HEK293 (cell line): ENCODE measurements at regions not wholly inside any gene's neighbourhood (a gene's known extent, or its start where the extent isn't known, plus 50 kb on each side); places are given as distances from the start of the nearest gene placed in this dataset.

ENCODE experiments used
- CTCF ChIA-PET: fragments of 350-600 bp; formaldehyde crosslinking; extraction: SDS; loops from one replicate; lab custom pipeline; 2021; ENCODE audit warnings: antibody characterized with exemption; lab: Yijun Ruan, JAX
- POLR2A ChIA-PET: fragments of 300-600 bp; formaldehyde crosslinking; extraction: SDS; loops from one replicate; lab custom pipeline; 2020; ENCODE audit warnings: antibody characterized with exemption, inconsistent platforms; lab: Yijun Ruan, JAX
- H3K27ac ChIP-seq: fragments of 200-500 bp; sonication (Bioruptor generic); 2 replicates; pipeline ENCODE4 v1.5.1; 2014; ENCODE audit warnings: low read depth, low read length, control low read depth, inconsistent platforms; ENCODE audit errors: extremely low read depth
- H3K36me3 ChIP-seq, 2 experiments: fragments of 200-500 bp in 1 of 2; sonication (Bioruptor generic) in 1 of 2; 1 replicate in 1 of 2; 2 replicates in 1 of 2; pipeline ENCODE4 v1.5.1; 2014 to 2017; ENCODE audit warnings: inconsistent platforms in 2 of 2, low read length in 2 of 2; ENCODE audit not compliant: control insufficient read depth in 2 of 2, insufficient read depth in 1 of 2
- H3K4me1 ChIP-seq: fragments of 200-500 bp; sonication (Bioruptor generic); 2 replicates; pipeline ENCODE4 v1.5.1; 2014; ENCODE audit warnings: mild to moderate bottlenecking, low read length, inconsistent platforms; ENCODE audit not compliant: control insufficient read depth, insufficient read depth
- H3K4me3 ChIP-seq: 2 replicates; pipeline ENCODE4 v1.5.1; 2011; ENCODE audit warnings: low read depth, mild to moderate bottlenecking, control low read depth, low read length, moderate library complexity
- H3K9me3 ChIP-seq: fragments of 200-500 bp; sonication (Bioruptor generic); 2 replicates; pipeline ENCODE4 v1.5.1; 2014; ENCODE audit warnings: low read depth, low read length, inconsistent platforms; ENCODE audit not compliant: control insufficient read depth, insufficient read depth
- AEBP2 ChIP-seq: fragments of 450-650 bp; formaldehyde crosslinking; IDR thresholded peaks from 2 replicates; pipeline ENCODE4 v1.5.1; 2016; ENCODE audit warnings: missing biosample characterization, missing genetic modification characterization, borderline replicate concordance
- GLI4 ChIP-seq: fragments of 450-650 bp; formaldehyde crosslinking; IDR thresholded peaks from 2 replicates; pipeline ENCODE4 v1.5.1; 2016; ENCODE audit warnings: missing biosample characterization, missing genetic modification characterization
- OVOL3 ChIP-seq: fragments of 450-650 bp; formaldehyde crosslinking; IDR thresholded peaks from 2 replicates; pipeline ENCODE4 v1.5.1; 2016; ENCODE audit warnings: missing biosample characterization, missing genetic modification characterization
- SCRT1 ChIP-seq: fragments of 450-650 bp; formaldehyde crosslinking; IDR thresholded peaks from 2 replicates; pipeline ENCODE4 v1.5.1; 2016; ENCODE audit warnings: missing biosample characterization, missing genetic modification characterization, borderline replicate concordance
- TSHZ1 ChIP-seq: fragments of 450-650 bp; formaldehyde crosslinking; IDR thresholded peaks from 2 replicates; pipeline ENCODE4 v1.5.1; 2016; ENCODE audit warnings: missing biosample characterization, missing genetic modification characterization, borderline replicate concordance
- WT1 ChIP-seq: fragments of 450-650 bp; formaldehyde crosslinking; IDR thresholded peaks from 2 replicates; pipeline ENCODE4 v1.5.1; 2016; ENCODE audit warnings: missing biosample characterization, missing genetic modification characterization
- ZBTB11 ChIP-seq: fragments of 450-650 bp; formaldehyde crosslinking; conservative IDR thresholded peaks from 2 replicates; pipeline ENCODE4 v1.5.1; 2016; ENCODE audit warnings: low read depth, missing biosample characterization, missing genetic modification characterization
- ZBTB8A ChIP-seq: fragments of 450-650 bp; formaldehyde crosslinking; IDR thresholded peaks from 2 replicates; pipeline ENCODE4 v1.5.1; 2016; ENCODE audit warnings: missing biosample characterization, missing genetic modification characterization
- ZFP69B ChIP-seq: fragments of 450-650 bp; formaldehyde crosslinking; IDR thresholded peaks from 2 replicates; pipeline ENCODE4 v1.5.1; 2016; ENCODE audit warnings: missing biosample characterization, missing genetic modification characterization
- ZNF133 ChIP-seq: fragments of 450-650 bp; formaldehyde crosslinking; IDR thresholded peaks from 2 replicates; pipeline ENCODE4 v1.5.1; 2016; ENCODE audit warnings: missing biosample characterization, missing genetic modification characterization
- ZNF174 ChIP-seq: fragments of 450-650 bp; formaldehyde crosslinking; IDR thresholded peaks from 2 replicates; pipeline ENCODE4 v1.5.0; 2017; ENCODE audit warnings: missing biosample characterization, mild to moderate bottlenecking, missing genetic modification characterization
- ZNF184 ChIP-seq: fragments of 450-650 bp; IDR thresholded peaks from 2 replicates; pipeline ENCODE4 v1.5.1; 2018; ENCODE audit warnings: missing biosample characterization, mild to moderate bottlenecking, missing genetic modification characterization
- ZNF211 ChIP-seq: fragments of 450-650 bp; formaldehyde crosslinking; IDR thresholded peaks from 2 replicates; pipeline ENCODE4 v1.5.1; 2016; ENCODE audit warnings: low read depth, missing biosample characterization, missing genetic modification characterization
- ZNF248 ChIP-seq: fragments of 450-650 bp; formaldehyde crosslinking; IDR thresholded peaks from 2 replicates; pipeline ENCODE4 v1.5.1; 2017; ENCODE audit warnings: missing biosample characterization, missing genetic modification characterization
- ZNF585B ChIP-seq: fragments of 450-650 bp; formaldehyde crosslinking; IDR thresholded peaks from 2 replicates; pipeline ENCODE4 v1.5.1; 2016; ENCODE audit warnings: missing biosample characterization, missing genetic modification characterization
- ZNF658 ChIP-seq: fragments of 450-650 bp; formaldehyde crosslinking; IDR thresholded peaks from 2 replicates; pipeline ENCODE4; 2016; ENCODE audit warnings: missing biosample characterization, missing genetic modification characterization
- ZNF76 ChIP-seq: fragments of 450-650 bp; formaldehyde crosslinking; IDR thresholded peaks from 2 replicates; pipeline ENCODE4; 2016; ENCODE audit warnings: low read depth, missing biosample characterization, missing genetic modification characterization, borderline replicate concordance
- ZNF785 ChIP-seq: fragments of 450-650 bp; formaldehyde crosslinking; IDR thresholded peaks from 2 replicates; pipeline ENCODE4 v1.5.1; 2016; ENCODE audit warnings: missing biosample characterization, missing genetic modification characterization
- ZSCAN23 ChIP-seq: fragments of 450-650 bp; formaldehyde crosslinking; IDR thresholded peaks from 2 replicates; pipeline ENCODE4 v1.5.1; 2016; ENCODE audit warnings: missing biosample characterization, missing genetic modification characterization

GRCh38 chr5:166493612-166494011 lies 1797.8 kb upstream of the WWC1 start:
- CTCF ChIA-PET: no interaction called here
- Histone ChIP-seq H3K4me1 (no peaks in the 10 kb centered on the region), H3K4me3 (no peak overlapping the region), H3K27ac (no peak overlapping the region), H3K9me3 (no peaks in the 10 kb centered on the region), H3K36me3 (no peaks in the 10 kb centered on the region)
- TF ChIP-seq ZNF785 (tag by site-specific recombination) (no peak), ZNF133 (tag by site-specific recombination) (no peak), ZNF174 (tag by site-specific recombination) (no peak), ZNF76 (tag by site-specific recombination) (no peak), WT1 (no peak), ZSCAN23 (tag by site-specific recombination) (no peak), ZFP69B (tag by site-specific recombination) (no peak), ZBTB8A (no peak), GLI4 (tag by site-specific recombination) (no peak), ZNF585B (no peak), AEBP2 (tag by site-specific recombination) (no peak), ZNF658 (tag by site-specific recombination) (no peak), ZNF248 (tag by site-specific recombination) (no peak), OVOL3 (tag by site-specific recombination) (no peak), ZBTB11 (tag by site-specific recombination) (no peak), ZNF184 (tag by site-specific recombination) (no peak), TSHZ1 (tag by site-specific recombination) (no peak), ZNF211 (tag by site-specific recombination) (no peak), SCRT1 (tag by site-specific recombination) (no peak)
- POLR2A ChIA-PET: no interaction called here
